ENCODE measurements at regions not wholly inside any gene's neighbourhood (a gene's known extent, or its start where the extent isn't known, plus 50 kb on each side); places are given as distances from the start of the nearest gene placed in this dataset.

- no peaks in the 10 kb centered on the region for H3K4me1 ChIP-seq (ENCODE audit: control insufficient read depth, extremely low read depth, insufficient read depth, low read length)
- TF ChIP-seq, protein P1, sequence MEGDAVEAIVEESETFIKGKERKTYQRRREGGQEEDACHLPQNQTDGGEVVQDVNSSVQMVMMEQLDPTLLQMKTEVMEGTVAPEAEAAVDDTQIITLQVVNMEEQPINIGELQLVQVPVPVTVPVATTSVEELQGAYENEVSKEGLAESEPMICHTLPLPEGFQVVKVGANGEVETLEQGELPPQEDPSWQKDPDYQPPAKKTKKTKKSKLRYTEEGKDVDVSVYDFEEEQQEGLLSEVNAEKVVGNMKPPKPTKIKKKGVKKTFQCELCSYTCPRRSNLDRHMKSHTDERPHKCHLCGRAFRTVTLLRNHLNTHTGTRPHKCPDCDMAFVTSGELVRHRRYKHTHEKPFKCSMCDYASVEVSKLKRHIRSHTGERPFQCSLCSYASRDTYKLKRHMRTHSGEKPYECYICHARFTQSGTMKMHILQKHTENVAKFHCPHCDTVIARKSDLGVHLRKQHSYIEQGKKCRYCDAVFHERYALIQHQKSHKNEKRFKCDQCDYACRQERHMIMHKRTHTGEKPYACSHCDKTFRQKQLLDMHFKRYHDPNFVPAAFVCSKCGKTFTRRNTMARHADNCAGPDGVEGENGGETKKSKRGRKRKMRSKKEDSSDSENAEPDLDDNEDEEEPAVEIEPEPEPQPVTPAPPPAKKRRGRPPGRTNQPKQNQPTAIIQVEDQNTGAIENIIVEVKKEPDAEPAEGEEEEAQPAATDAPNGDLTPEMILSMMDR (optimal IDR thresholded peaks at IDR 0.05 in 1 of 3, IDR thresholded peaks at IDR 0.05 in 1 of 3, conservative IDR thresholded peaks at IDR 0.05 in 1 of 3; ENCODE audit: extremely low read depth in 1 of 3, insufficient read depth in 2 of 3, low read length in 3 of 3) = no peak
- no peak for TF ChIP-seq EZH2 (IDR thresholded peaks at IDR 0.05; ENCODE audit: low read length)
- H3K79me2 ChIP-seq (ENCODE audit: control insufficient read depth, insufficient read depth, low read length) = no peaks in the 10 kb centered on the region
- dilution Hi-C loops (cut with MboI; ENCODE audit: extremely low pct_ligation_motif_present, low sequenced_read_pairs) = no loop called here
- no peaks in the 10 kb centered on the region for H3K27me3 ChIP-seq (ENCODE audit: control insufficient read depth, extremely low read depth, insufficient read depth, low read length)
- no peak overlapping the region for H3K4me3 ChIP-seq (ENCODE audit: control insufficient read depth in 2 of 3, extremely low read depth in 1 of 3, insufficient read depth in 2 of 3, low read depth in 1 of 3, low read length in 3 of 3)
- DNase-seq (ENCODE audit: low read depth, low spot score) (no peak), FAIRE-seq (no peak)
- no peaks in the 10 kb centered on the region for H3K36me3 ChIP-seq (ENCODE audit: control insufficient read depth in 2 of 2, extremely low read depth in 1 of 2, insufficient read depth in 2 of 2, low read length in 2 of 2)
- no peak overlapping the region for H3K27ac ChIP-seq (ENCODE audit: control insufficient read depth, insufficient read depth, low read length)
- H3K4me2 ChIP-seq (ENCODE audit: control insufficient read depth, extremely low read depth, insufficient read depth, low read depth, low read length) = no peak overlapping the region
- H2AFZ ChIP-seq (ENCODE audit: control insufficient read depth, low read length) = no peak overlapping the region
- no peaks in the 10 kb centered on the region for H3K9me1 ChIP-seq (ENCODE audit: control insufficient read depth, extremely low read depth, insufficient read depth, low read length)
- H3K9ac ChIP-seq (ENCODE audit: control insufficient read depth, extremely low read depth, insufficient read depth, low read length) = no peak overlapping the region
- no peaks in the 10 kb centered on the region for H4K20me1 ChIP-seq (ENCODE audit: control insufficient read depth, extremely low read depth, insufficient read depth, low read length)
- no peaks in the 10 kb centered on the region for H3K9me3 ChIP-seq (ENCODE audit: control insufficient read depth, low read depth, low read length)
Observed at GRCh38 chr17:12389421-12389820, 276.3 kb upstream of the MYOCD start.

- DNase-seq (ENCODE audit: low read depth, low spot score) = no peak
- no peaks in the 10 kb centered on the region for H3K9me1 ChIP-seq (ENCODE audit: control insufficient read depth, extremely low read depth, insufficient read depth, low read length)
- no peak overlapping the region for H3K9ac ChIP-seq (ENCODE audit: control insufficient read depth, extremely low read depth, insufficient read depth, low read length)
- dilution Hi-C loops (cut with MboI; ENCODE audit: extremely low pct_ligation_motif_present, low sequenced_read_pairs) = no loop called here
- no peaks in the 10 kb centered on the region for H3K4me1 ChIP-seq (ENCODE audit: control insufficient read depth, extremely low read depth, insufficient read depth, low read length)
- no peak overlapping the region for H3K4me2 ChIP-seq (ENCODE audit: control insufficient read depth, extremely low read depth, insufficient read depth, low read depth, low read length)
- no peak for FAIRE-seq
- no peaks in the 10 kb centered on the region for H3K27me3 ChIP-seq (ENCODE audit: control insufficient read depth, extremely low read depth, insufficient read depth, low read length)
- H4K20me1 ChIP-seq (ENCODE audit: control insufficient read depth, extremely low read depth, insufficient read depth, low read length) = no peaks in the 10 kb centered on the region
- no peaks in the 10 kb centered on the region for H3K36me3 ChIP-seq (ENCODE audit: control insufficient read depth in 2 of 2, extremely low read depth in 1 of 2, insufficient read depth in 2 of 2, low read length in 2 of 2)
- H3K4me3 ChIP-seq (ENCODE audit: control insufficient read depth in 2 of 3, extremely low read depth in 1 of 3, insufficient read depth in 2 of 3, low read depth in 1 of 3, low read length in 3 of 3) = no peak overlapping the region
- no peak overlapping the region for H2AFZ ChIP-seq (ENCODE audit: control insufficient read depth, low read length)
- no peaks in the 10 kb centered on the region for H3K79me2 ChIP-seq (ENCODE audit: control insufficient read depth, insufficient read depth, low read length)
- H3K27ac ChIP-seq (ENCODE audit: control insufficient read depth, insufficient read depth, low read length) = no peak overlapping the region
- no peak for TF ChIP-seq EZH2 (IDR thresholded peaks at IDR 0.05; ENCODE audit: low read length)
- TF ChIP-seq, protein P1 (optimal IDR thresholded peaks at IDR 0.05 in 1 of 3, IDR thresholded peaks at IDR 0.05 in 1 of 3, conservative IDR thresholded peaks at IDR 0.05 in 1 of 3; ENCODE audit: extremely low read depth in 1 of 3, insufficient read depth in 2 of 3, low read length in 3 of 3) = no peak
- H3K9me3 ChIP-seq (ENCODE audit: control insufficient read depth, low read depth, low read length) = no peaks in the 10 kb centered on the region
Observed at GRCh38 chr17:12390631-12391030, 275.1 kb upstream of the MYOCD start.
